ENCODE measurements at regions not wholly inside any gene's neighbourhood (a gene's known extent, or its start where the extent isn't known, plus 50 kb on each side); places are given as distances from the start of the nearest gene placed in this dataset.

- H3K36me3 ChIP-seq, result no peaks in the 10 kb centered on the region
- no peak overlapping the region for H3K27ac ChIP-seq
- H3K4me3 ChIP-seq (ENCODE audit: low read depth, low read length), result no peak overlapping the region
- no peaks in the 10 kb centered on the region for H3K9me3 ChIP-seq (ENCODE audit: severe bottlenecking)
- DNase-seq, result no peak
- TF ChIP-seq CTCF (IDR thresholded peaks at IDR 0.05; ENCODE audit: low read depth, low read length), result no peak
- H3K27me3 ChIP-seq (ENCODE audit: insufficient read depth, low read depth, severe bottlenecking), result no peaks in the 10 kb centered on the region
Measured at GRCh38 chr3:34323517-34323916, 525.1 kb downstream of the PDCD6IP start.

GRCh38 chr3:34346656-34347055 lies 548.2 kb downstream of the PDCD6IP start:
- no peaks in the 10 kb centered on the region for H3K27me3 ChIP-seq (ENCODE audit: insufficient read depth, low read depth, severe bottlenecking)
- DNase-seq, result no peak
- no peak for TF ChIP-seq CTCF (IDR thresholded peaks at IDR 0.05; ENCODE audit: low read depth, low read length)
- H3K36me3 ChIP-seq, result no peaks in the 10 kb centered on the region
- H3K27ac ChIP-seq, result no peak overlapping the region
- no peak overlapping the region for H3K4me3 ChIP-seq (ENCODE audit: low read depth, low read length)
- no peaks in the 10 kb centered on the region for H3K9me3 ChIP-seq (ENCODE audit: severe bottlenecking)

GRCh38 chr3:34351882-34352777 lies 553.7 kb downstream of the PDCD6IP start:
- no peak overlapping the region for H3K4me3 ChIP-seq (ENCODE audit: low read depth, low read length)
- H3K9me3 ChIP-seq (ENCODE audit: severe bottlenecking), result no peaks in the 10 kb centered on the region
- DNase-seq, result no peak
- no peak overlapping the region for H3K27ac ChIP-seq
- no peak for TF ChIP-seq CTCF (IDR thresholded peaks at IDR 0.05; ENCODE audit: low read depth, low read length)
- no peaks in the 10 kb centered on the region for H3K36me3 ChIP-seq
- H3K27me3 ChIP-seq (ENCODE audit: insufficient read depth, low read depth, severe bottlenecking), result no peaks in the 10 kb centered on the region

GRCh38 chr3:34352778-34353331 lies 554.4 kb downstream of the PDCD6IP start:
- Histone ChIP-seq H3K4me3 (ENCODE audit: low read depth, low read length) (no peak overlapping the region), H3K36me3 (no peaks in the 10 kb centered on the region), H3K9me3 (ENCODE audit: severe bottlenecking) (no peaks in the 10 kb centered on the region), H3K27ac (no peak overlapping the region), H3K27me3 (ENCODE audit: insufficient read depth, low read depth, severe bottlenecking) (no peaks in the 10 kb centered on the region)
- DNase-seq, result no peak
- no peak for TF ChIP-seq CTCF (IDR thresholded peaks at IDR 0.05; ENCODE audit: low read depth, low read length)

- Histone ChIP-seq H3K9me3 (ENCODE audit: severe bottlenecking) (no peaks in the 10 kb centered on the region), H3K27ac (no peak overlapping the region), H3K27me3 (ENCODE audit: insufficient read depth, low read depth, severe bottlenecking) (no peaks in the 10 kb centered on the region), H3K4me3 (ENCODE audit: low read depth, low read length) (no peak overlapping the region), H3K36me3 (no peaks in the 10 kb centered on the region)
- no peak for DNase-seq
- no peak for TF ChIP-seq CTCF (IDR thresholded peaks at IDR 0.05; ENCODE audit: low read depth, low read length)
Measured at GRCh38 chr3:34357461-34357860, 559.0 kb downstream of the PDCD6IP start.

Measured in WERI-Rb-1 (cell line).